Keratinocyte (primary cell): ENCODE measurements at regions not wholly inside any gene's neighbourhood (a gene's known extent, or its start where the extent isn't known, plus 50 kb on each side); places are given as distances from the start of the nearest gene placed in this dataset.

Source experiments
- CTCF ChIP-seq, 3 experiments: IDR thresholded peaks in 1 of 3; conservative IDR thresholded peaks in 1 of 3; optimal IDR thresholded peaks in 1 of 3; 2 replicates in 2 of 3; 3 replicates in 1 of 3; pipeline versions ENCODE3 to v1.5.1; 2011; ENCODE audit warnings: low read length in 3 of 3, mild to moderate bottlenecking in 3 of 3, moderate library complexity in 2 of 3, control low read depth in 1 of 3, inconsistent platforms in 1 of 3; ENCODE audit not compliant: insufficient read depth in 2 of 3; ENCODE audit errors: extremely low read depth in 1 of 3
- EZH2 ChIP-seq: IDR thresholded peaks from one replicate; pipeline ENCODE4 v1.6.1; 2012; ENCODE audit warnings: inconsistent platforms, mild to moderate bottlenecking, low read length, moderate library complexity

- TF ChIP-seq CTCF (optimal IDR thresholded peaks at IDR 0.05 in 1 of 3, IDR thresholded peaks at IDR 0.05 in 1 of 3, conservative IDR thresholded peaks at IDR 0.05 in 1 of 3; ENCODE audit: extremely low read depth in 1 of 3, insufficient read depth in 2 of 3, low read length in 3 of 3): no peak
- no peak for TF ChIP-seq EZH2
Observed at GRCh38 chr13:105957769-105958438, 577.6 kb downstream of the EFNB2 start.
